ENCODE measurements at regions not wholly inside any gene's neighbourhood (a gene's known extent, or its start where the extent isn't known, plus 50 kb on each side); places are given as distances from the start of the nearest gene placed in this dataset.

GRCh38 chr6:126461045-126461444, 121.1 kb downstream of the CENPW start:
- no peak for DNase-seq
- no peaks in the 10 kb centered on the region for H3K36me3 ChIP-seq
- no peaks in the 10 kb centered on the region for H3K9me3 ChIP-seq
- no peak overlapping the region for H3K4me3 ChIP-seq
- TF ChIP-seq, protein P1, sequence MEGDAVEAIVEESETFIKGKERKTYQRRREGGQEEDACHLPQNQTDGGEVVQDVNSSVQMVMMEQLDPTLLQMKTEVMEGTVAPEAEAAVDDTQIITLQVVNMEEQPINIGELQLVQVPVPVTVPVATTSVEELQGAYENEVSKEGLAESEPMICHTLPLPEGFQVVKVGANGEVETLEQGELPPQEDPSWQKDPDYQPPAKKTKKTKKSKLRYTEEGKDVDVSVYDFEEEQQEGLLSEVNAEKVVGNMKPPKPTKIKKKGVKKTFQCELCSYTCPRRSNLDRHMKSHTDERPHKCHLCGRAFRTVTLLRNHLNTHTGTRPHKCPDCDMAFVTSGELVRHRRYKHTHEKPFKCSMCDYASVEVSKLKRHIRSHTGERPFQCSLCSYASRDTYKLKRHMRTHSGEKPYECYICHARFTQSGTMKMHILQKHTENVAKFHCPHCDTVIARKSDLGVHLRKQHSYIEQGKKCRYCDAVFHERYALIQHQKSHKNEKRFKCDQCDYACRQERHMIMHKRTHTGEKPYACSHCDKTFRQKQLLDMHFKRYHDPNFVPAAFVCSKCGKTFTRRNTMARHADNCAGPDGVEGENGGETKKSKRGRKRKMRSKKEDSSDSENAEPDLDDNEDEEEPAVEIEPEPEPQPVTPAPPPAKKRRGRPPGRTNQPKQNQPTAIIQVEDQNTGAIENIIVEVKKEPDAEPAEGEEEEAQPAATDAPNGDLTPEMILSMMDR (IDR thresholded peaks at IDR 0.05) = no peak
- no peak for TF ChIP-seq POLR2A (IDR thresholded peaks at IDR 0.05)
- no peaks in the 10 kb centered on the region for H3K27me3 ChIP-seq
- no peak overlapping the region for H3K27ac ChIP-seq
- no peaks in the 10 kb centered on the region for H3K4me1 ChIP-seq

DNA sequence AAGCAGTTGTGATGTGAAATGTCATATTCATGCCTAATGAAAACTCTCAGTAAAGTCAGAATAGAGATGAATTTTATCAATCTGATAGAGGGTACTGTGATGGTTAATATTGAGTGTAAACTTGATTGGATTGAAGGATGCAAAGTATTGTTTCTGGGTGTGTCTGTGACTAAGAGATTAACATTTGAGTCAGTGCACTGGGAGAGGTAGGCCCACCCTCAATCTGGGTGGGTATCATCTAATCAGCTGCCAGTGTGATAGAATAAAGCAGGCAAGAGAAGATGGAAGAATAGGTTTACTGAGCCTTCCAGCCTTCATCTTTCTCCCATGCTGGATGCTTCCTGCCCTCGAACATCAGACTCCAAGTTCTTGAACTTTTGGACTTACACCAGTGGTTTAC, 124.3 kb downstream of the CENPW start:
- TF ChIP-seq, protein P1 (IDR thresholded peaks at IDR 0.05) = no peak
- no peak for TF ChIP-seq POLR2A (IDR thresholded peaks at IDR 0.05)
- DNase-seq = no peak
- H3K27ac ChIP-seq = no peak overlapping the region
- H3K9me3 ChIP-seq = no peaks in the 10 kb centered on the region
- H3K4me1 ChIP-seq = no peaks in the 10 kb centered on the region
- no peak overlapping the region for H3K4me3 ChIP-seq
- H3K27me3 ChIP-seq = no peaks in the 10 kb centered on the region
- H3K36me3 ChIP-seq = no peaks in the 10 kb centered on the region

- Histone ChIP-seq H3K4me3 (no peak overlapping the region), H3K27me3 (no peaks in the 10 kb centered on the region), H3K36me3 (no peaks in the 10 kb centered on the region), H3K4me1 (no peaks in the 10 kb centered on the region), H3K9me3 (no peaks in the 10 kb centered on the region), H3K27ac (no peak overlapping the region)
- TF ChIP-seq POLR2A (IDR thresholded peaks at IDR 0.05) = no peak
- TF ChIP-seq, protein P1 (IDR thresholded peaks at IDR 0.05) = no peak
- no peak for DNase-seq
Measured at GRCh38 chr6:126475449-126475848, 135.5 kb downstream of the CENPW start.

GRCh38 chr6:126477678-126478077, 137.8 kb downstream of the CENPW start:
- TF ChIP-seq, protein P1 (IDR thresholded peaks at IDR 0.05) = no peak
- no peak for TF ChIP-seq POLR2A (IDR thresholded peaks at IDR 0.05)
- no peak for DNase-seq
- Histone ChIP-seq H3K9me3 (no peaks in the 10 kb centered on the region), H3K4me3 (no peak overlapping the region), H3K36me3 (no peaks in the 10 kb centered on the region), H3K27ac (no peak overlapping the region), H3K27me3 (no peaks in the 10 kb centered on the region), H3K4me1 (no peaks in the 10 kb centered on the region)

GRCh38 chr6:126480268-126480667, 140.4 kb downstream of the CENPW start:
- Histone ChIP-seq H3K27ac (no peak overlapping the region), H3K4me1 (no peaks in the 10 kb centered on the region), H3K36me3 (no peaks in the 10 kb centered on the region), H3K4me3 (no peak overlapping the region), H3K27me3 (no peaks in the 10 kb centered on the region), H3K9me3 (no peaks in the 10 kb centered on the region)
- TF ChIP-seq, protein P1 (IDR thresholded peaks at IDR 0.05) = no peak
- TF ChIP-seq POLR2A (IDR thresholded peaks at IDR 0.05) = no peak
- no peak for DNase-seq

GRCh38 chr6:126481319-126481718, 141.4 kb downstream of the CENPW start:
- DNase-seq = no peak
- H3K27ac ChIP-seq = no peak overlapping the region

More at GRCh38 chr6:126481319-126481718, 141.4 kb downstream of the CENPW start:
- H3K36me3 ChIP-seq = no peaks in the 10 kb centered on the region
- no peaks in the 10 kb centered on the region for H3K9me3 ChIP-seq
- no peak for TF ChIP-seq POLR2A (IDR thresholded peaks at IDR 0.05)
- TF ChIP-seq, protein P1 (IDR thresholded peaks at IDR 0.05) = no peak
- no peak overlapping the region for H3K4me3 ChIP-seq
- H3K27me3 ChIP-seq = no peaks in the 10 kb centered on the region
- H3K4me1 ChIP-seq = no peaks in the 10 kb centered on the region
